ENCODE measurements at regions not wholly inside any gene's neighbourhood (a gene's known extent, or its start where the extent isn't known, plus 50 kb on each side); places are given as distances from the start of the nearest gene placed in this dataset.
A peak's percentile ranks its signal among the peaks of the same experiment; 100 is the strongest.

DNA sequence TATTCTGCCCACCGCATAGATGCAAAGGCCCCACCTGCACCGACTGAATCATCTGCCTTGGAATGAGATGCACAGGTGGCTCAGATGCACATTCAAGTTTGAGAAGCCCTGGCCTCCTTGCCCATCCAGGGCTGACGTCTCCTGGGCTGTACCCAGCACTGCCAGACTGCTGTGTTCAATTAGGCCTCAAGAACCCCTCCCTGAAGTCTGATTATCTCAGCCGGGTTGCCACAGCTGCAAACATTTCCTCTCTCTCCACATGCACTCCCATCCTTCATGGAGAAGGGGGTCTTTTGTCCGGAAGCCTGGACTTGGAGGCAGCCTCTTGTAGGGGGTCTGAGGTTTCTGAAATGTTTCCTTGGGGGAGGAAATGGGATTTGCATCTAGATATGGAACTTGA, 459.4 kb upstream of the PROK2 start:
- no peak for DNase-seq

DNA sequence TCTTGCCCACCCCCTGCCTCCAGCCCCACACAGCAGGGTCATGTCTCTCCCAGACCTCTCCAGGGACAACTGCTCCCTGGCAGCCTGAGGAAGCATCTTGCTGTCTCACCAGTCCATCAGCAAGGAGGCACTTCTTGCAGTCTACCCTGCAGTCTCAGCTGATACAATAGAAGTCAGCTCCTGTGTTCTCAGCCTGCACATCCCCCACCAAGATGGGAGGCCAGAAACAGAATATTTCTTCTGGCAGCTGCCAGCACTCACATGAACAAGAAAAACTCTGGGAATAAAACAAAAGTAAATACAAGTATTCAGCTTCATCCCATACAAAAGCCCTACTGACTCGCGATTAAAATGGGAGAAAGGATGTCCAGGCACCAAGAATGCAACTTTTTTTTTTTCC, 457.4 kb upstream of the PROK2 start:
- DNase-seq: no peak

DNA sequence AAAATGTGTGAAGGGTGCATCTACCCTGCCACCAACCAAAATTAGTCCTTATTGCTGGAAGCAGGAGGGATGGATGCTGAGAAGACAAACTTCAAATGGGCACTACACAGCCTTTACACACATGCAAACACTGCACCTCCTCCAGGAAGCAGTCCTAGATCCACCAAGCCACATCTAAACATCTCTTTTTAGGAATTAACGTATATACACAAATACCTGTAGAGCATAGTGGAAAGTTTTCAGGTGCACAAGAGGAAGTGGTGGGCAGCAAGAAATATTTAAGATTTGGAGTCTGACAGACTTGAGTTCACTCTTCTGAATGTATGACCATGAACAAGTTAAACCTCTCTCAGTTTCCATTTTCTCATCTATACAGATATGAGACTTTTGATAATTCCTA, 456.6 kb upstream of the PROK2 start:
- DNase-seq: no peak

DNA sequence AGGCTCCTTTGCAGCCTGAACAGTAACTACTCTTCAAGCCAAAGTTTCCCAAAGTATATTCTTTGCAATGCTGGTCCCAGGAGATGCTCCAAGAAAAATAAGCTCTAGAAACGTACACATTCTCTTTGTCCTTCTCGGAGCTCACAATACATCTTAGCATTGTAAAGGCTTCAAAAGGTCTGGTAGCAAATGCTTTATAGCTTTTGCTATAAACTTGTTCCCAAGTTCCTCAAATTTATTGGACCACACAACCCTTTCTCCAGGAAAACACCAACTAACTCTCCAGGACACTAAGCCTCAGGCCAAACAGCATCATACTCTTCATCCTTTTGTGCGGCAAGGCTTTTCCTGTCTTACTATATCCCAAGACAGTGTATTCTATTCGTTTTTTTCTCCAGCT, 455.6 kb upstream of the PROK2 start:
- DNase-seq: no peak

DNA sequence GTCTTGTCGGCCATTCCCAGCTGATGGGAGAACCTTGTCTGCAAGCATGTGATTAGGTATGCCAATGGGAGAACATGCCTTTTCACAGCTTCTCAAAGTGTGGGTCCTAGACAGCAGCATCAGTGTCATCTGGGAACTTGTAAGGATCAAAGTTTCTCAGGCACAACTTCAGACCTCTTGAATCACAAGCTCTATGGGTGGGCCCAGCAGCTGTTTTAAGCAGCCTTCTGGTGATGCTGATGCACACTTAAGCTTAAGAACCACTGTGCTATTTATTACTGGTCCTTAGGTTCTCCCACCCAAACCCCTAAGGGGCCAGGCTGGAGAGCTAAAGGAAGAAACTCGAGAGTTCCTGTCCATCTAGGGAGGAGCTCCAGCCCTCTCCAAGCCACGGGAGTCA, 453.9 kb upstream of the PROK2 start:
- no peak for DNase-seq

DNA sequence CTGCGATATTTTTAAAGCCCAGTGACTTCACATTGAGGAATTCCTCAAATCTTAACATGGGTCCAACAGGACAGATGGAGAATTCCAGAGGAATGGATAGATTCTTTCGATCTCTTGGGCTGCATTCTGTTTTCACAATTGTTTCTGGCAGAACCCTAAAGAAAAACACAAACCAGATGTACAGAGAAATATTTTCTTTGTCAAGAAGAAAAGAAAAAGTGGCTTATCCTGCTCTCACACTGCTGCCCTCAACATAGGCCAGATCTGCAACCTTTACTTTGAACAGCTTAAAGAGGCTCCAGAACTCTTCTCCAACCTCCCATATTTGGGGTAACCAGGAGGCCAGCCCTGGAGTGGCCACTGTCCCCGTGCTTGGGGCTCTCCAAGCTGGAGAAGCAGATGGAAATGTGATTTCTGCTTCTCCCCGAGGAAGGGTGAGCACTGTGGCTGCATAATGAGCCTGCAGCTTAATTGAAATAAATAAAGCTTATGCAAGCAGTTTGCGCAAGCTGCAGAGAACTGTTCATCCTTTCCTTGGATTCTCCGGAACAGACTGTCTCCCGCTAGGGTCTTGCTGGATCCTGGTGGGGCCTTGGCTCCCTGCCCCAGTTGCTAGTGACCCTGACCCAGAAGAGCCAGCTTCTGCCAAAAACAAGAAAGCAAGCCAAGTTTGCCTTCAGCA, 453.2 kb upstream of the PROK2 start:
- no peak for DNase-seq

DNA sequence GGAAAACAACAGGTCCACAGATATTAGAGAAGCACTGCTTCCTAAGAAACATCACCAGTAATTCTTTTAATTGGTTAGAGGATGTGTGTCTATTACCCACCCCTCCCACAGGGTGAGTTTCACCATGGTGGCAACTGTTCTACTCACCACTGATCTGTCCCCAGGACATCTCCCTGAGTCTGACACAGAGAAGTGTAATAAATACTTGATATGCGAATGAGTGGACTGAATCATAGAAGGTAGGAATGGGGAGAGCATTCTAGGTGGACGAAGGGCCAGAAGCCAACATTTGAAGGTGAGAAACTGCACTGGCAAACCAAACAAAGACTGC, 452.7 kb upstream of the PROK2 start:
- no peak for DNase-seq

DNA sequence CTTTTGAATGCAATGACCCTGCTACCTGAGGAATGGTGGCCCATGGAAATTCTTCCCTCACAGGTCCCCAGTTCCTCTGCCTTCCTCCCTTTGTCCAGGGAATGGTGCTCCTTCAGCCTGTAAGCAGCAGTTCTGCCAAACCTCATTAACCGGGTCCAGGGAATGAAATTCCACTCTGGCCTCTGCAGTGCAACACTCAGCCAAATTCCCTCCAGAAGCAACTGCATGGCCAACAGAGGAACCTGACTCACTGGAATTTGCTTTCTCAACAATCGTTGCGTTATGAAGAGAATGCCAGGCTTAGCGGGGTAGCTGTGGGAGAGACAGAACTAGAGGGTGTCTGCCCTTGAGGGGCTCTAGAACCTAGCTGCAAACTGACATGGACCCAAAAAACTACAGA, 449.4 kb upstream of the PROK2 start:
- DNase-seq: no peak

DNA sequence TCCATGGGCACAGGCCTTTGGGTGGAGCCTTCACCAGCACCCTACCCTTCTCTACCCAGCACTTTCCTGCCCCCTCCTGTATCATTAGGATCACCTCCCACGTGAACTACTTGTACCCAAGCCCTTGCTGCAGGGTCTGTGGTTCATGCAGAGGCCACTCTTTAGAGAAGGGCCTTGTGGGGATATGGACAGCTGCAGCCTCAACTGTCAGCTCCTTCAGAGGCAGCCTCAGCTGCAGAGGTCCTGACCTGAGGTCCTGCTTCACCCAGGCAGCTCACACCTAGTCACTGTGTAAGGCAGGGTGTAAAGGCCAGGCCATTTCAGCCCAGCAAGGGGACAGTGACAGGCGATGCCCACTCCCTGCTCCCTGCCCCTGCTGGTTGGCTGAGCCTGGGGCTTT, 448.6 kb upstream of the PROK2 start:
- no peak for DNase-seq

DNA sequence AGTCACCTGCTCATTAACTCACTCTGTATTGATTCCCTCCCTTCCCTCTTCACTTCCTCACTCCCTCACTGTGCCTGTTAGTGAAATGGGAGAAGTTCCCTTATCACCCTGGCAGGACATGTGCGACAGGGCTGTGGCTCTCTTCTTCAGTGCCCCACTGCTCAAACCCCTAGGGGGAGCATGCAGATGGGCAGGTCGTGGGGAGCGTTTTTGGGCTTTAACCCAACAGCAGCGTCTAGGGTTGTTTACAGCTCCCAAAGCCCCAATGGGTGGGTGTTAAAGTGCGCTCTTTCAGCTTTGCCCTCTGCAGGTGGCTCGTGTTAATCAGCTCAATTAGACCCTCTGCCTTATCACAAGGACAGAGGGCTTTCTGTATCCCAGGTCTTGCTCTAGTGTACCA, 447.8 kb upstream of the PROK2 start:
- peak; percentile 19 for DNase-seq

DNA sequence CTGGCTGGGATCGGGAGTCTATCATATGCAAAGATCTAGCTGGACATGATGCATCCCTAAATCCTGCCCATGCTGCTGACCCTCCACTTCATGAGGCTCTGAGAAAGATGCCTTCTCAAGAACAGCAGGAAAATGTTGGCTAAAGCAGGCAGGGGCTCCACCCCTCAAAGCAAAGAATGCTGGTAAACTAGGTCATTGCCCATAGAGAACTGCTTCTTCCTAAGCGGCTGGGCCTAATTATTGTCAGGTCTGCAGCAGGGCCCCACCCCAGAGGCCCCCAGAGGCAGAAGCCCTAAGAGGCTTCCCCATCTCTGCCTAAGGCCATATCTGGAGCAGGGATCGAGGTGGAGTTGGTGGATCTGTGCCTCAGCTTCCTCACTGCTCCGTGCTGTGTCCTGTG, 447.4 kb upstream of the PROK2 start:
- DNase-seq: no peak

DNA sequence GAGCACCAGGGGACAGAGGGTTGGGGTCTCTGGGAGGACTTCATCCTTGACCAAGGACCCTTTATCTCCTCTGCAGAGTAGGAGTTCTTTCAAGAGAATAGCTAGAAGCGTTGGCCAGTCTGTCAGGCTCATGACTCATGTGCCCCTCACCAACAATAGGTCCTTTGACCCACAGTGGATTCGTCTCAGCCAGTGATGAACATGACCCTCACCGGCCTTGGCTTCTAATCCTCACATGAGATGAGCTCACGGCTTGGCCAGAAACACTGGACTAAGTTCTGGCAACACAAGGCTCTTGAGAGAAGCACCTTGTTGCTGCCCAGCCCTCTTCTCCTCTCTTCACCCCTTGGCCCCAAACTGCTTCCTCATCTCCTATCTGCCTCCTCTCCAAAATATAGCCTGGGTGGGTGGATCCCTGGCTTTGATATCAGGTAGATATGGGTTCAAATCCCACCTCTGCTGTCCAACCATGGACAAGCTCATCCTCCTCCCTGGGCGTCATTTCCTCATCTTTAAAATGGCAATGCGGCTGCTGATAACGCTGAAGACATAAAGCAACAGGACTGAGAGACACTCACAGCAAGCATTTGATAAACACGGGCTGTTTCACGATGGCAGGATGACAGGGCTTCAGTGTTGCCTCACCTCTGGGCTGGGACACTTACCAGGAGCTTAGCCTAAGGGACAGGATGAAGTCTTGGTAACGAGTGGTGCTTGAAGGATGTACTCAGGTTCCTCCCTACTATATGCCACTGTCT, 446.7 kb upstream of the PROK2 start:
- DNase-seq: no peak

DNA sequence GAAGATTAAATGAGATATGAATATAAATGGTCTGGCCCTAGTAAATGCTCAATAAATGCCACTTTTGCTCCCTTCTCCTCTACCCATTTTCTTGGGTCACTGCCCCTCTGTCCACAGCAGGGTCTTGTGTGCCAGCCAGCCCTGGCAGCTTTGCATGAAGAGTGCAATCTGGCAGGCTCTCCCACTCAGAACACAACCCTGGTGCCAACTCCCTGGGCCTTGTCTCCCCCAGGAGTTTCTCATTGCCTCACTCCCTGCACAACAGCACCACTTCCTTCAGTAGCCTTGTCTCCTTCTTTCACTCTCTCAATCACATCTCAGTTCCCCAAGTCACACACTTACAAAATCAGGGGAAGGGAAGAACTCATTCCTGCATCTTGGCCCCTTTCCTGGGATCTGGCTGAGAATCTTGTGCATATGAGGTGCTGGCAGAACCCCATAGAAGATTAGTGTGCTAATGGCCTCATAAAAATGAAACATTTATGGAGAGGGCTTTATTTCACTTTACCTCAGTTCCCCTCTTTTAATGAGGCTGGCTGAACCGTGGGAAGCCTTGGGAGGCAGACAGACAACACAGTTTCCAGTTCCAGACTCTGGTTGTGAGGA, 445.9 kb upstream of the PROK2 start:
- DNase-seq: peak; percentile 33

DNA sequence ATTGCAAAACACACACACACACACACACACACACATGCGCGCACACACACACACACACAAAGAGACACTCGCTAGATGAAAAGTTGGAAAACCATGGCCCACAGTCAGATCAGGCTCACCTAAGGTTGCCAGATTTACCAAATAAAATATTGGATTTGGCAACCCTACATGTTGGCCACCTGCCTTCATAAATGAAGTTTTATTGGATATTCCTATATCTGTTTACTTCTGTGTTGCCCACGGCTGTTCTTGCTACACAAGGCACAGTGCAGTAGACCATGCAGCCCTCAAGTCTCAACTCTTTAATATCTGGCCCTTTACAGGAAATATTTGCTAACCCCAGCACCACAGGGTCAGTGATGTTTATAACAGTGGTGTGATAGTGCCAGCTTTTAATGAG, 445.0 kb upstream of the PROK2 start:
- no peak for DNase-seq

DNA sequence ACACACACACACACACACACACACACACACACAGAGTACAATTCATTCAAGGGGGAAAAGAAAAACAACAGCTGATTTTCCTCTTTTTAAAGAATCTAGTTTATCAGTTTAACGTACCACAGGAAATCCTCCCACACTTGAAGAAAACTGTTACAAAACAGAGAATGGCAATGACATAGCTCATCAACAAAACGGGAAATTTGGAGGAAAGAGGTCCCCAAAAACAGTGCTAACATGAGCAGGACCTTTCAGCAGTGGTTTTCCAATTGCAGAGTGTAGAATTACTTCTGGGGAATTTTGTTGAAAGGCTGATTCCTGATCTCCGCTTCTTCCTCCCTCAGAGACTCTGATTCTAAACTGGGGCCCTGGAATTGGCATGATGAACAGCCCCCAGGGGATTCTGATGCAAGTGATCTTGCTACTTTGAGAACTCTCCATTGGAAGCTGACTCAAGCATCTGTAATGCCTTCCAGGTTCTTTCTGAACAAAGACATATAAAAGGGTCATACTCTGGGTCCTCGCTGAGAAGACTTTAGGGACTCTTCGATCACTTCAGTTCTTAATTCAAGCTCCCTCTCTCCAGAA, 442.6 kb upstream of the PROK2 start:
- DNase-seq: peak; percentile 60

DNA sequence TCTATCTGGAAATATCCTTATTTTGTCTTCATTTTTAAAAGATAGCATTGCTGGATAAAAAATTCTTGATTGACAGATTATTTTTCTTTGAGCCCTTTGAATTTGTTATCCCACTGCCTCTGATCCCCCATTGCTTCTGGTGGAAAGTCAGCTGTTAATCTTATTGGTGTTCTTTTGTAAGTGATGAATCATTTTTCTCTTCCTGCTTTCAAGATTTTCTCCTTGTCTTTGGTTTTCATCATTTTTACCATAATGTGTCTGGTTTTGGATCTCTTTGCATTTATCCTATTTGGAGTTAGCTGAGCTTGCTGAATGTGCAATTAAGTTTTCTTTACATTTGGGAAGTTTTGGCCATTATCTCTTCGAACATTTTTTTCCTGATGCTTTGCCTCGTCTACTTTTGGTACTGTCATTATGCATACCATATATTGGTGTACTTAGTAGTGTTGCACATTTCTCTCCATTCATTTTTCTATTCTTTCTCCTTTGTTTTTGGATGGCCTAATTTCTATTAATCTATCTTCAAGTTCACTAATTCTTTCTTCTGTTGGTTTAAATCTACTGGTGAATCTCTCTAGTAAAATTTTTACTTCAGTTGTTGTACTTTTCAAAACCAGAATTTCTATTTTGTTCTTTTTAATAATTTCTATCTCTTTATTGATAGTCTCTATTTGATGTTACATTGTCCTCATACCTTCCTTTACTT, 440.0 kb upstream of the PROK2 start:
- DNase-seq: no peak

DNA sequence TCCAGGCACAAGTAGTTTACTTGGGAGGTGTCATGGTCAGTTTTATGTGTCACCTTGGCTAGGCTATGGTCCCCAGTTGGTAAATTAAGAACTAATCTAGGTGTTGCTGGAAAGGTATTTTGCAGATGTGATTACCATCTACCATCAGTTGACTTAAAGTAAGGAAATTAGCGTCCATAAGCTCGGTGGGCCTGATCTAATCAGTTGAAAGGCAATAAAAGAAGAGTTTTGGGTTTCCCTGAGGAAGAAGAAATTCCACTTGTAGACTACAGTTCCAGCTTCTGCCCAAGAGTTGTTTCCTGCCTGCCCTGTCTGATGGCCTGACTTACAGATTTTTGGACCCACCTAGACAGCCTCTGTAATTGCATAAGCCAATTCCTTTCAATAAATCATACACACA, 438.7 kb upstream of the PROK2 start:
- DNase-seq: no peak

DNA sequence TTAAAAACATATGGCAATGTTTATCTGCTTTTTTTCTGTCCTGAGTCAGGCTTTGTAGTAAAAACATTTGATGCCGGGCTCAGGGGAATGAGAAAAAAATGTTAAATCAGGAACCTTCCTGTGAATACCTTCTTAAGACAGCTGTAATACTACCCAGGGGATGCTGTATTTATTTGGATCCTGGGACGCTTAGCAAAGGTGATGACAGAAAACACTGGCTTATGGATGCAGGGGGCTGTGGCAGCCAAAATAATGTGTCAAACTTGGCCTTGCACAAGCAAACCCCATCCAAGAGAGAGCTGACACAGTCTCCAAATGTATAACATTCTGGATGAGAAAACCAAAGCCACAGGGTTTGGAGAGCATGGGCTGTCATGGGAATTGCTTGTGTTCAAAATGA, 438.2 kb upstream of the PROK2 start:
- DNase-seq: no peak

DNA sequence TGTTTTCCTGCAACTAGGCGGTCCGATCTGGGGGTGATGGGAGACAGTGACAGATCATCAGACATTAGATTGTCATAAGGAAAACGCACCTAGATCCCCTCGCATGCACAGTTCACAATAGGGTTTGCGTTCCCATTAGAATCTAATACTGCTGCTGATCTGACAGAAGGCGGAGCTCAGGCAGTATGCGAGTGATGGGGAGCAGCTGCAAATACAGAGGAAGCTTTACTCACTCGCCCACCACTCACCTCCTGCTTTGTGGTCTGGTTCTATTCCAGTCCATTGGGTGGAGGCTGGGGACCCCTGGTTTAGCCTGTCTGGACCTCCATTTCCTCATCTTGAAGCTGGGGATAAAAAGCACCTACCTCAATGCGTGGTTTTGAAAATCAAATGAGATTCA, 437.5 kb upstream of the PROK2 start:
- DNase-seq: no peak

DNA sequence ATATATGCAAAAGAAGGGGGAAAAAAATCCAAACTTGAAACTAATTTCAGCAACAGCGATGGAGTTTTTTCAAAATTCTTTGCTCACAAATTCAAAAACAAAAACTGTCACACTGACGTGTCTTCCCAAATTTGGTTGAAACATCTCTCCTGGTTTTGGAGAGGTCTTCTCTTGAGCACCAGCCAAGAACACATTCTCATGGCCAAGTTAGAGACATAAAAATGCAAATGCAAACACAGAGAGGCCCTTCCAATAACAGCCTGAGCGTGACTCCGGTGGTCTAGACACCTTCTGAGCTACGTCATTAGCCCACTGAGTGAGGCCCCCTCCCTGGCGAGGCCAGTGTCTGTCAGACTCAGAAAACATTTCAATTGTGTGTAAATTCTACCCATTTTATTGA, 436.0 kb upstream of the PROK2 start:
- DNase-seq: no peak

DNA sequence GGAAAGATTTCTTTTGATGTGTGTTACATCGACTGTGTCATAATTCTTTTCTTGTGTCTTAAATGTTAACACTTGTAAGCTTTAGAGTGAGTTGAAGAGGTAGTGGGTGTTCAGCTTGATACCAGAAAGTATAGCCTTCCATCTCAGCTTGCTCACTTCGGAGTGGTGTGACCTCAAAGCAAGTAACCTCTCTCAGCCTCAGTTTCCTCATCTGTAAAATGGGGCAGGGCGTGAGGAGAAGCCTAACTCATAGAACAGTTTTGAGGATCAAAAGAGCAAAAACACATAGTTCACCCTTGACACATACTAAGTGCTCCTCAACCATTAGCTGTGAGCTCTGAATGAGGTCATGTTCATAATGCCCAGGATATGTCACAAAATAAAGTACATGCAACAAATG, 434.8 kb upstream of the PROK2 start:
- DNase-seq: no peak

DNA sequence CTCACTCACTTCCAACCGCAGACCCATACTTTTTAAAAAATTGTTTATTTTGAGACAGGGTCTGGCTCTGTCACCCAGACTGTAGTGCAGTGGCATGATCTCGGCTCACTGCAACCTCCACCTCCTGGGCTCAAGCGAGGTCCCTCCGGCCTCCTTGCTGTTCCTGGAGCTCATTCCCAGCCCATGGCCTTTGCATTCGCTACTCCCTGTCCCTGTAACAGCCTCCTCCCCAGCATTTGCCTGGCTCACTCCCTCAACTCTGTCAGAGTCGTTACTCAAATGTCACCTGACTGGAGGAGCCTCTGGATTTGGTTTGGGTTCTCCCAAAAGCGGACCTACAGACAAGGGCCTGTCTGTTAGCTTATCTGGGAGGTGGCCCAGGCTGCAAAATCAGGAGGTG, 432.6 kb upstream of the PROK2 start:
- no peak for DNase-seq

DNA sequence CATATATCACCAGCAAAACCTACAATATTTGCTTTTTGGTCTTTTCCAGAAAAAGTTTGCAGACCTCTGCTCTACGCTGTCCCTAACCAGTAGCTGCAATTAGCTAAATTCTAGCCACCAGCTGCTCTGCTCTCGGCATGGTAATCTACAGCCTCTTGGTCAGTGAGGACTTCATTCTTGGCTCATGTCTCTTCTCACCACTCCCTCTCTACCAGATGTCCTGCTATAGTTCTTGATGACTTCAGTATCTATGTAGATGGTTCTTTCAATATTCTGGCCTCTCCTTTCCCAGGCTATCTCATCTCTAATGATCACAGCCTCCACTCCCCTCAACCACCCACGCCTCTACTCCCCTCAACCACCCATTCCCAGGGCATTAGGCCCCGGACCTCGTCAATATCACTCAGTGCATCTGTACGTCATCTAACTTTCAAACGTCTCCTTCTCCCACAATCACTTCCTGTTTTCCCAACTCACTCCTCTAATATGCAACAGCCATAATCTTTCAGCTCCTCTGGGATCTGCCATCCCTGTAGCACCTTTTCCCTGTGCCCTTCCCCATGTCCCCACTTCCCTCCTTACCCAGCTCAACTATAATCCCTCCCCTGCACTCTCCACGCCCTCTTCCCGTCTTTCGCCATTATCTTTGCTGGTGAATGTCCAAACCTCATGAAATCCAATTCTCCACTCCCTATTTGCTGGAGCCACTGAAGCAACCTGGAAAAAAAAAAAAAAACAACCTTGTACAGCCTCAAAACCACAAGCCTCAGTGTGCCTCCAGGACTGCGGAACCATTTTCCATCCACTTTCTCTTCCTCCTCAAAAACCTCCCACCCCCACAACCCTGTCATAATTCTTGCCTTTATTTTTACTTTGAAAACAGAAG, 429.4 kb upstream of the PROK2 start:
- peak; percentile 73 for DNase-seq

Data from inflammatory macrophage treated with lipopolysaccharide for 4 hours (primary cell).